MM.1S (cell line): ENCODE measurements at regions not wholly inside any gene's neighbourhood (a gene's known extent, or its start where the extent isn't known, plus 50 kb on each side); places are given as distances from the start of the nearest gene placed in this dataset.

Source experiments
- DNase-seq: peaks from one replicate; pipeline ENCODE4 v3.0.0-alpha.2; 2015
- H2AFZ ChIP-seq: fragments of 300-600 bp; sonication (generic); 2 replicates; pipeline ENCODE4 v1.6.0; 2016; ENCODE audit warnings: antibody characterized with exemption, low read length
- H3F3A ChIP-seq: fragments of 300-600 bp; sonication (generic); 2 replicates; pipeline ENCODE4 v1.6.1; 2016; ENCODE audit warnings: mild to moderate bottlenecking, antibody characterized with exemption, low read length, moderate library complexity, mixed read lengths; ENCODE audit not compliant: insufficient read depth
- H3K27ac ChIP-seq: fragments of 300-600 bp; sonication (generic); 2 replicates; pipeline ENCODE4 v1.5.1; 2016; ENCODE audit warnings: mild to moderate bottlenecking, low read length
- H3K27me3 ChIP-seq: fragments of 300-600 bp; sonication (generic); replicated peaks from 2 replicates; pipeline ENCODE4 v1.6.0; 2016; ENCODE audit warnings: low read length; ENCODE audit not compliant: insufficient read depth
- H3K36me3 ChIP-seq: fragments of 300-600 bp; sonication (generic); replicated peaks from 2 replicates; pipeline ENCODE4 v1.6.1; 2016; ENCODE audit warnings: mild to moderate bottlenecking, low read length, mixed read lengths; ENCODE audit not compliant: insufficient read depth
- H3K4me1 ChIP-seq: fragments of 300-600 bp; sonication (generic); 2 replicates; pipeline ENCODE4 v1.6.1; 2016; ENCODE audit warnings: low read length, mixed read lengths
- H3K4me2 ChIP-seq: fragments of 300-600 bp; sonication (generic); 2 replicates; pipeline ENCODE4 v1.6.0; 2016; ENCODE audit warnings: low read depth, low read length
- H3K4me3 ChIP-seq: fragments of 300-600 bp; sonication (generic); 2 replicates; pipeline ENCODE4 v1.5.1; 2016; ENCODE audit warnings: low read length, mixed read lengths
- H3K79me2 ChIP-seq: fragments of 300-600 bp; sonication (generic); 2 replicates; pipeline ENCODE4 v1.6.1; 2016; ENCODE audit warnings: mixed run types, low read length, mixed read lengths
- H3K9ac ChIP-seq: fragments of 300-600 bp; sonication (generic); 2 replicates; pipeline ENCODE4 v1.6.1; 2016; ENCODE audit warnings: low read length, mixed read lengths
- H3K9me2 ChIP-seq: fragments of 300-600 bp; sonication (generic); replicated peaks from 2 replicates; pipeline ENCODE4 v1.6.1; 2016; ENCODE audit warnings: mild to moderate bottlenecking, low read length, mixed read lengths; ENCODE audit not compliant: insufficient read depth
- H3K9me3 ChIP-seq: fragments of 300-600 bp; sonication (generic); replicated peaks from 2 replicates; pipeline ENCODE4 v1.6.1; 2016; ENCODE audit warnings: mild to moderate bottlenecking, low read length, mixed read lengths; ENCODE audit not compliant: insufficient read depth
- H4K20me1 ChIP-seq: fragments of 300-600 bp; sonication (generic); 2 replicates; pipeline ENCODE4 v1.6.1; 2016; ENCODE audit warnings: mild to moderate bottlenecking, low read length, moderate library complexity, mixed read lengths; ENCODE audit not compliant: insufficient read depth
- CTCF ChIP-seq: fragments of 300-600 bp; sonication (generic); IDR thresholded peaks from 2 replicates; pipeline ENCODE4 v1.5.1; 2016; ENCODE audit warnings: antibody characterized with exemption, low read length, mixed read lengths
- EZH2 ChIP-seq: fragments of 300-600 bp; sonication (generic); optimal IDR thresholded peaks from 2 replicates; pipeline ENCODE3; 2017; ENCODE audit warnings: low read depth, mild to moderate bottlenecking, antibody characterized with exemption, low read length, mixed read lengths
- EZH2phosphoT487 ChIP-seq: fragments of 300-600 bp; sonication (generic); IDR thresholded peaks from 2 replicates; pipeline ENCODE4 v1.6.1; 2018; ENCODE audit warnings: antibody characterized with exemption, low read length

DNA sequence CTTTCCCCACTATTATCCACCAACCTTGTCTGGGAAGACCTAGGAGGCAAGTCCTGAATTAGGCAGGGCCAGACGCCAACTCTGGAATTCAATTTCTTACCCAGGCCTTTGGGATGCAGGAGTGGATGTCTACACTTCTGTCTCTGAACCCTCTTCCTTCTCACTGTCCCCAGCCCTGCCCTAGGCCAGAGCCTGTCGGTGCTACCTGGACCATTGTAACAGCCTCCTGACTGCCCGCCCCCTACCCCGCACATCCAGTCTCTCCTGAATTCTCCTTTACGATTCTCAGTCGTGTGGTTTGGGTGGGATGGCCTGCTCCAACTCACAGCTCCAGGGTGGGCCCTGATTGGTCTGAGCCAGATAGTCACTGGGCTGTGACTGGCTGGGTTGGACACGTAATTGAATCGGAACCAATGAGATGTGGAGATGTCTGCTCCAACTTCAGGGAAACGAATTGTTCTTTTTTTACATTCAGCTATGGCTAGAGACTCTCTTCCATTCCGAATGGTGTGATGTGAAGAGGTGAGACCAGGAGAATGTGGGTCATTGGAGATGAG lies 304.6 kb downstream of the PTPRU start:
- no peaks in the 10 kb centered on the region for H3K36me3 ChIP-seq
- H3K9me2 ChIP-seq = no peaks in the 10 kb centered on the region
- no peak overlapping the region for H2AFZ ChIP-seq
- H3K79me2 ChIP-seq = no peaks in the 10 kb centered on the region
- no peak overlapping the region for H3K4me3 ChIP-seq
- H3F3A ChIP-seq = no peaks in the 10 kb centered on the region
- H3K4me1 ChIP-seq = no peaks in the 10 kb centered on the region
- no peak overlapping the region for H3K4me2 ChIP-seq
- H3K27ac ChIP-seq = no peak overlapping the region
- TF ChIP-seq EZH2 (no peak), EZH2phosphoT487 (no peak), CTCF (no peak)
- no peak overlapping the region for H3K9ac ChIP-seq
- no peaks in the 10 kb centered on the region for H4K20me1 ChIP-seq
- peaks cover 60% of the 10 kb centered on the region for H3K27me3 ChIP-seq
- no peak for DNase-seq
- H3K9me3 ChIP-seq = no peaks in the 10 kb centered on the region

DNA sequence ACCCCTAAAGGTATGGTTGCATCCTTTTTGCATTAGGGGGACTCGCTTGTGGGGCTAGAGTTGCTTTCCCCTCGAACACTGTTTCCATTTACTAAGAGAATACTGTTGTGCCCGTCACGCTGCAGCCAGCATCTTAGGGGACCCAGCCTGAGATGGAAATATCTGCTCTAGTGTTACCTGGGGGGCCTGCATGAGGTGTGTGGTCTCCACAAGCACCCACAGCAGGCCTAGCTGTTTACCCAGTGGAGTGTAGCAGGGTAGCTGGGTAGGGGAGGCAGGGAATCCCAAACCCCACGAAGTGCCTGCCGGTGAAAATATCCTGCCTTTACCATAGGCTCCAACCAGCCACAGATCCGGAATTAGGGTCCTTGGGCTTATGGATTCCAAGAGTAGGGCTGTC lies 303.6 kb downstream of the PTPRU start:
- Histone ChIP-seq H3K27me3 (peaks cover 69% of the 10 kb centered on the region), H3F3A (no peaks in the 10 kb centered on the region), H3K4me2 (no peak overlapping the region), H3K4me3 (no peak overlapping the region), H3K9me3 (no peaks in the 10 kb centered on the region), H3K9ac (no peak overlapping the region), H3K27ac (no peak overlapping the region), H3K36me3 (no peaks in the 10 kb centered on the region), H4K20me1 (no peaks in the 10 kb centered on the region), H2AFZ (no peak overlapping the region), H3K79me2 (no peaks in the 10 kb centered on the region), H3K4me1 (no peaks in the 10 kb centered on the region), H3K9me2 (no peaks in the 10 kb centered on the region)
- DNase-seq = no peak
- no peak for TF ChIP-seq EZH2phosphoT487
- TF ChIP-seq CTCF = no peak
- no peak for TF ChIP-seq EZH2

DNA sequence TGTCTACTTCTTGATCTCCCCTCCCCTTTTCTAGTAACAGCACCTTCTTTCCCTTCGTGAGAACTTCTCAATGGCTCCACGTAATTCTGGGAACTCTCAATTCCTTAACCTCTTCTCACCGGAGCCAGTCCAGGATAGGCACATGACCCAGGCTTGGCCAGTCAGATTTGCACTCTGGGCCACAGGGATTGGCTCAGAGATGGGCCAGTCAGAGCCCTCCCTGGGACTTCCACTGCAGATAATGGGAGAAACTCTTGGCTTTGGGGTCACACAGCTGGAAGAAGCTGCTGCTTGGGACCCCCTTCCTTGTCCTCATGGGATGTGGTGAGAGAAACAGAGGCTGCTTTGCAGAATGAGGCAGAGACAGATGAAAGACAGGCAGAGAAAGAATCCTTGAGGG lies 302.3 kb downstream of the PTPRU start:
- Histone ChIP-seq H2AFZ (no peak overlapping the region), H3K9ac (no peak overlapping the region), H3K27ac (no peak overlapping the region), H4K20me1 (no peaks in the 10 kb centered on the region), H3K79me2 (no peaks in the 10 kb centered on the region), H3K9me3 (no peaks in the 10 kb centered on the region), H3K4me2 (no peak overlapping the region), H3K9me2 (no peaks in the 10 kb centered on the region), H3K36me3 (no peaks in the 10 kb centered on the region), H3K4me1 (no peaks in the 10 kb centered on the region), H3K27me3 (peaks cover 73% of the 10 kb centered on the region), H3K4me3 (no peak overlapping the region), H3F3A (no peaks in the 10 kb centered on the region)
- no peak for DNase-seq
- TF ChIP-seq EZH2phosphoT487 (no peak), EZH2 (no peak), CTCF (no peak)
